ENCODE measurements at regions not wholly inside any gene's neighbourhood (a gene's known extent, or its start where the extent isn't known, plus 50 kb on each side); places are given as distances from the start of the nearest gene placed in this dataset.

DNA sequence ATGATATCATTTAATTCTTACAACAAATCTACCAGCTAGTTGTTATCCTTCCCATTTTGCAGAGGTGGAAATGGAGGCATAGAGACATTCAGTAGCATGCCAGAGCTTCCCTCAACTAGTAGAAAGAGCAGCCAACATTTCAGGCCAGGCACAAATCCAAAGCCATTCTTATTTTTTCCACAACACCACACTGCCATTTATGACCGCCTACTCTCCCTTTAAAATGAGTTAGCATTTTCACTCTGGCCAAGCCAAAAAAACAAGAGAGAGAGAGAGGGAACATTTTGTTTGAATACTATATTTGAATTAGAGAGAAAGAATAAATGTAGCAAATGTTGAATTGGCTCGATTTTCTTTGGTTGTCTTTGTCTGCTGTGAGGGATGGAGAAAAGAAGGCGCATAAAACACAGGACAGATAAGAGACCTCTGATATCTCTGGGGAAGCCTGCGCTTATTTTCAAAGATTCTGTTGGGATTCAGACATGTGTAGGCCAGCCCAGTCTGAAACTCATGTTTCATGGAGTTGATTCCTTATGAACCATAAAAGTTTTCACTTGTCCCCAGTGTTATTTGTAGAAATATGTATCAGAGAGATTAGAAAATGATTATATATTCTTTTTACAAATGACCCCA lies 265.7 kb downstream of the RAB28 start:
- no peak for DNase-seq
- H3K36me3 Mint-ChIP-seq (ENCODE audit: low read depth), result peaks cover 6% of the 10 kb centered on the region
- no peaks in the 10 kb centered on the region for H3K27me3 Mint-ChIP-seq (ENCODE audit: insufficient read depth)
- no peak overlapping the region for H3K4me3 Mint-ChIP-seq
- H3K4me1 Mint-ChIP-seq, result no peaks in the 10 kb centered on the region
- WGBS, 2 experiments (ENCODE audit: insufficient coverage in 1 of 2, insufficient read length in 1 of 2), result 86 to 91% methylated on average over 3 to 4 of the region's 4 CpGs
- H3K9me3 ChIP-seq (ENCODE audit: control insufficient read depth, low read length), result peaks cover 11% of the 10 kb centered on the region
- H3K4me1 ChIP-seq (ENCODE audit: control insufficient read depth, insufficient read depth, low read length), result no peaks in the 10 kb centered on the region
- peaks cover 11% of the 10 kb centered on the region for H3K9me3 Mint-ChIP-seq
- H3K27ac ChIP-seq (ENCODE audit: low read depth, low read length), result no peak overlapping the region
- no peaks in the 10 kb centered on the region for H3K27me3 ChIP-seq (ENCODE audit: control insufficient read depth, insufficient read depth, low read length, poor library complexity, severe bottlenecking)
- no peaks in the 10 kb centered on the region for H3K36me3 ChIP-seq (ENCODE audit: control insufficient read depth, insufficient read depth, low read length)
- H3K9ac ChIP-seq (ENCODE audit: extremely low read depth, low read length, poor library complexity, severe bottlenecking), result no peak overlapping the region
- H3K27ac Mint-ChIP-seq, result no peak overlapping the region
- H3K4me3 ChIP-seq (ENCODE audit: low read length), result no peak overlapping the region
- no peak for TF ChIP-seq CTCF (conservative IDR thresholded peaks at IDR 0.05)

GRCh38 chr4:13215560-13215959 lies 268.6 kb downstream of the RAB28 start:
- Mint-ChIP-seq H3K27me3 (ENCODE audit: insufficient read depth) (no peaks in the 10 kb centered on the region), H3K4me3 (no peak overlapping the region), H3K36me3 (ENCODE audit: low read depth) (peaks cover 6% of the 10 kb centered on the region), H3K4me1 (no peaks in the 10 kb centered on the region), H3K9me3 (peaks cover 11% of the 10 kb centered on the region), H3K27ac (no peak overlapping the region)
- H3K4me1 ChIP-seq (ENCODE audit: control insufficient read depth, insufficient read depth, low read length), result no peaks in the 10 kb centered on the region
- no peaks in the 10 kb centered on the region for H3K36me3 ChIP-seq (ENCODE audit: control insufficient read depth, insufficient read depth, low read length)
- no peak overlapping the region for H3K27ac ChIP-seq (ENCODE audit: low read depth, low read length)
- TF ChIP-seq CTCF (conservative IDR thresholded peaks at IDR 0.05), result no peak
- no peak overlapping the region for H3K9ac ChIP-seq (ENCODE audit: extremely low read depth, low read length, poor library complexity, severe bottlenecking)
- peaks cover 11% of the 10 kb centered on the region for H3K9me3 ChIP-seq (ENCODE audit: control insufficient read depth, low read length)
- no peak overlapping the region for H3K4me3 ChIP-seq (ENCODE audit: low read length)
- 93 to 100% methylated on average over 4 to 5 of the region's 5 CpGs for WGBS, 2 experiments (ENCODE audit: insufficient coverage in 1 of 2, insufficient read length in 1 of 2)
- no peak for DNase-seq
- no peaks in the 10 kb centered on the region for H3K27me3 ChIP-seq (ENCODE audit: control insufficient read depth, insufficient read depth, low read length, poor library complexity, severe bottlenecking)

GRCh38 chr4:13212936-13213335 lies 271.2 kb downstream of the RAB28 start:
- TF ChIP-seq CTCF (conservative IDR thresholded peaks at IDR 0.05), result no peak
- WGBS, 2 experiments (ENCODE audit: insufficient coverage in 1 of 2, insufficient read length in 1 of 2), result 86 to 93% methylated on average over 1 of the region's 1 CpG

More at GRCh38 chr4:13212936-13213335, 271.2 kb downstream of the RAB28 start:
- DNase-seq, result no peak
- no peaks in the 10 kb centered on the region for H3K36me3 ChIP-seq (ENCODE audit: control insufficient read depth, insufficient read depth, low read length)
- peaks cover 11% of the 10 kb centered on the region for H3K9me3 Mint-ChIP-seq
- H3K27ac Mint-ChIP-seq, result no peak overlapping the region
- no peak overlapping the region for H3K4me3 ChIP-seq (ENCODE audit: low read length)
- no peaks in the 10 kb centered on the region for H3K27me3 ChIP-seq (ENCODE audit: control insufficient read depth, insufficient read depth, low read length, poor library complexity, severe bottlenecking)
- peaks cover 11% of the 10 kb centered on the region for H3K9me3 ChIP-seq (ENCODE audit: control insufficient read depth, low read length)
- H3K4me1 ChIP-seq (ENCODE audit: control insufficient read depth, insufficient read depth, low read length), result no peaks in the 10 kb centered on the region
- H3K36me3 Mint-ChIP-seq (ENCODE audit: low read depth), result peaks cover 6% of the 10 kb centered on the region
- H3K27me3 Mint-ChIP-seq (ENCODE audit: insufficient read depth), result no peaks in the 10 kb centered on the region
- no peak overlapping the region for H3K27ac ChIP-seq (ENCODE audit: low read depth, low read length)
- no peaks in the 10 kb centered on the region for H3K4me1 Mint-ChIP-seq
- H3K4me3 Mint-ChIP-seq, result no peak overlapping the region
- no peak overlapping the region for H3K9ac ChIP-seq (ENCODE audit: extremely low read depth, low read length, poor library complexity, severe bottlenecking)
